ENCODE measurements at regions not wholly inside any gene's neighbourhood (a gene's known extent, or its start where the extent isn't known, plus 50 kb on each side); places are given as distances from the start of the nearest gene placed in this dataset.

GRCh38 chrX:137746289-137746688 lies 180.4 kb downstream of the ZIC3 start:
- Histone ChIP-seq H3K27ac (no peak overlapping the region), H3K27me3 (no peaks in the 10 kb centered on the region), H3K4me1 (no peaks in the 10 kb centered on the region), H3K36me3 (no peaks in the 10 kb centered on the region), H3K9me3 (no peaks in the 10 kb centered on the region), H3K4me3 (no peak overlapping the region)
- no peak for DNase-seq
- intact Hi-C loops (cut with DNase I), result no loop called here
- no peak for TF ChIP-seq POLR2A (IDR thresholded peaks at IDR 0.05)
- WGBS, 2 donors, result 40 to 75% methylated on average over 1 of the region's 1 CpG

DNA sequence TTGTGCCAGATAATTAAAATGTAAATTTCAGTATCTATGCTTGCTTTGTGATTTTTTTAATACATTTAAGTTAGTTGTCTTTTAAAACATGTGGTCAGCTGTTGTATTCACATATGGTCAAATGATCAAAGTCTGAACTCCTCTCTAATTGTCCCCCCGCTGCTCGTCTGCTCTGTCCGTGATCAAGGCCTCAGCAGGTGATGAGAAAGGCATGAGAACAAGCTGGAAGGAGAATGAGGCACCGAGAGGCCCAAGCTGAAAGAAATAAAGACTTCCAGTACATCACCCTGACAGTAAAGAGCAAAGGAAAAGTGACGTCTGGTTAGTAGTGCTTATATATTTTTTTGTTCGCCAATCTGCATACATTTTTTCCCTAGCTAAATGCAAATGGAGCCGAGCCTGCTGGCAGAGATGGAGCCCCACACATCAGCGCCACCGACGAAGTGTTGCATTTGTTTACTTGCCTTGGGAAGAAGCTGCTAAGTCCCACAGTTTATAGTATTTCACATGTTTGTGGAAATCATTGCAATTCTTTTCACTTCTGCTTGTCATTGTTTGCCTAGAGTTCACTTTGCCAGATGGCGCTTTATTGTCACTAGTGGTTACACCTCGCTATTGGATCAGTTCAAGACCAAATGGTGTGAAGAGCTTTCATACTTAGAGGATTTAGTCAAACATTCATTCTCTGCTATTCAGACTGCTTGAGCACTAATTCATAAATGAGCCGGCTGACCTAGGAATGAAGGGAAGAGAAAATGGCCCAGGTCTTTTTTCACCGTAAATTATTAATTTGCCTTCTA lies 181.5 kb downstream of the ZIC3 start:
- Histone ChIP-seq H3K4me3 (no peak overlapping the region), H3K27me3 (no peaks in the 10 kb centered on the region), H3K4me1 (no peaks in the 10 kb centered on the region), H3K9me3 (no peaks in the 10 kb centered on the region), H3K36me3 (no peaks in the 10 kb centered on the region), H3K27ac (no peak overlapping the region)
- 33 to 36% methylated on average over 13 to 14 of the region's 14 CpGs for WGBS, 2 donors
- intact Hi-C loops (cut with DNase I), result no loop called here
- no peak for DNase-seq
- TF ChIP-seq POLR2A (IDR thresholded peaks at IDR 0.05), result no peak
- TF ChIP-seq, protein P1, sequence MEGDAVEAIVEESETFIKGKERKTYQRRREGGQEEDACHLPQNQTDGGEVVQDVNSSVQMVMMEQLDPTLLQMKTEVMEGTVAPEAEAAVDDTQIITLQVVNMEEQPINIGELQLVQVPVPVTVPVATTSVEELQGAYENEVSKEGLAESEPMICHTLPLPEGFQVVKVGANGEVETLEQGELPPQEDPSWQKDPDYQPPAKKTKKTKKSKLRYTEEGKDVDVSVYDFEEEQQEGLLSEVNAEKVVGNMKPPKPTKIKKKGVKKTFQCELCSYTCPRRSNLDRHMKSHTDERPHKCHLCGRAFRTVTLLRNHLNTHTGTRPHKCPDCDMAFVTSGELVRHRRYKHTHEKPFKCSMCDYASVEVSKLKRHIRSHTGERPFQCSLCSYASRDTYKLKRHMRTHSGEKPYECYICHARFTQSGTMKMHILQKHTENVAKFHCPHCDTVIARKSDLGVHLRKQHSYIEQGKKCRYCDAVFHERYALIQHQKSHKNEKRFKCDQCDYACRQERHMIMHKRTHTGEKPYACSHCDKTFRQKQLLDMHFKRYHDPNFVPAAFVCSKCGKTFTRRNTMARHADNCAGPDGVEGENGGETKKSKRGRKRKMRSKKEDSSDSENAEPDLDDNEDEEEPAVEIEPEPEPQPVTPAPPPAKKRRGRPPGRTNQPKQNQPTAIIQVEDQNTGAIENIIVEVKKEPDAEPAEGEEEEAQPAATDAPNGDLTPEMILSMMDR (IDR thresholded peaks at IDR 0.05), result no peak

DNA sequence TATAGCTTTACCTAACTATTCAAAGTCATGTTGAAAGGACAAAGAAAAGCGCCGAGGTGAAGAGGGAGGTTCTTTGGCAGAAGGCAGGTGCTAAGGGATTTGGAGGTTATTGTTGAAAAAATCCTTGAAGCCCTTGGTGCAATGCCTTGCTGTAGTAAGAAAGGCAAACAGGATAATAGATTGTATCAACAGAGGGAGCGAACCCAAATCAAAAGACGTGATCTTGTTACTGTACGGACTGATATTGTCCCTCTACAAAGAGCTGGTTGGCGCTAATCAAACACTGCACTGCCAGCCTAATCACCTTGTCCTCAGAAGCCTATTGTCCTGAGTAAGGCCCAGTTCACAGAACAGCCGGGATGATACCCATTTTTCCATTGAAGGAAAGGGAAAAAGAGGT lies 182.9 kb downstream of the ZIC3 start:
- intact Hi-C loops (cut with DNase I), result no loop called here
- Histone ChIP-seq H3K27ac (no peak overlapping the region), H3K9me3 (no peaks in the 10 kb centered on the region), H3K4me3 (no peak overlapping the region), H3K4me1 (no peaks in the 10 kb centered on the region), H3K27me3 (no peaks in the 10 kb centered on the region), H3K36me3 (no peaks in the 10 kb centered on the region)
- TF ChIP-seq POLR2A (IDR thresholded peaks at IDR 0.05), result no peak
- TF ChIP-seq, protein P1 (IDR thresholded peaks at IDR 0.05), result no peak
- no peak for DNase-seq
- 51% methylated on average over 7 of the region's 7 CpGs; no CpG with 5 or more reads in 1 of the 2 donors for WGBS, 2 donors

DNA sequence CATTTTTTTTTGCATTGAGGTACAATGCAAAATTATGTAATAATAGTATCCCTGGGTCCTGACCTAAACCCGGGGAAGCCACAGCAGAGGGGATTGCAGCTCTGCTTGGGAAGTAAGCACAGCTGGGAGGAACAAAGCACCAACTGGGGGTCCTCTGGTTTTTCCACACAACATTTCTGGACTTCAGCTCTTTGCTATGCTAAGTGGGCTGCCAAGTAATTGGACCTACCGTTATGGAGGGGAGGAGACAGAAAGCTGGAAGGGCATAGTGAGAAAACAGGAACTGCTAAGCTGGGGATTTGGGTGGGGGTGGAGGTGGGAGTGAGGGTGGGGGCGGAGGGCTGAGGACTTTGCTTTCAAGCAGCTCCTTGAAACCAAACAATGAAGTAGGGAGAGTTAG lies 183.3 kb downstream of the ZIC3 start:
- no peak overlapping the region for H3K27ac ChIP-seq
- TF ChIP-seq, protein P1 (IDR thresholded peaks at IDR 0.05), result no peak
- TF ChIP-seq POLR2A (IDR thresholded peaks at IDR 0.05), result no peak
- no peak for DNase-seq
- intact Hi-C loops (cut with DNase I), result no loop called here
- H3K36me3 ChIP-seq, result no peaks in the 10 kb centered on the region
- H3K27me3 ChIP-seq, result no peaks in the 10 kb centered on the region
- H3K4me3 ChIP-seq, result no peak overlapping the region
- H3K9me3 ChIP-seq, result no peaks in the 10 kb centered on the region
- H3K4me1 ChIP-seq, result no peaks in the 10 kb centered on the region
- WGBS, 2 donors, result 15% methylated on average over 3 of the region's 3 CpGs; no CpG with 5 or more reads in 1 of the 2 donors

DNA sequence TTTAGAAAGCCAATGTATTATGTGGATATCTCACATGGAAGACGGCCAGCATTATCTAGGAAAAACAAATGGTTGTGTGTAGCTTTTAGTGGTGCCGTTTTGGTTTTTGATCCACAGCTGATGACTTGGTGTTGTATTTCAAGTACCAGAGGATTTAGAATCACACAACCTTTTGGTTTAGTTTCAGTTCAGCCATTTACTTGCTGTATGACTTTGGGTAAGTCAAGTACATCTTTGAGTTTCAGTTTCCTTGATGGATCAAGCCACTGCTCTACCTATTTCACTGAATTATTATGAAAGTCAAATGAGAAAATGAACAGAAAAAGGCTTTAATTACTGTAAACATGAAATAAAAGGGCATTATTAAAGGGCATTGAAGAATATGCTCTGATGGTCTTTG lies 205.6 kb downstream of the ZIC3 start:
- Histone ChIP-seq H3K36me3 (no peaks in the 10 kb centered on the region), H3K27me3 (no peaks in the 10 kb centered on the region), H3K4me3 (no peak overlapping the region), H3K9me3 (no peaks in the 10 kb centered on the region), H3K4me1 (no peaks in the 10 kb centered on the region), H3K27ac (no peak overlapping the region)
- 59 to 64% methylated on average over 2 of the region's 2 CpGs for WGBS, 2 donors
- TF ChIP-seq, protein P1 (IDR thresholded peaks at IDR 0.05), result no peak
- TF ChIP-seq POLR2A (IDR thresholded peaks at IDR 0.05), result no peak
- DNase-seq, result no peak
- intact Hi-C loops (cut with DNase I), result no loop called here
